HG03108 (cell line): ENCODE measurements at regions not wholly inside any gene's neighbourhood (a gene's known extent, or its start where the extent isn't known, plus 50 kb on each side); places are given as distances from the start of the nearest gene placed in this dataset.
"Not testable (repeated sequence)": the region's sequence is repeated elsewhere in the genome, so short reads cannot be mapped to it uniquely, and the experiment has no call there.

ENCODE experiments used
- ATAC-seq: cut with Tn5 transposase; IDR thresholded peaks from one replicate; pipeline ENCODE4 v1.9.1; 2021; ENCODE audit warnings: moderate library complexity; ENCODE audit not compliant: unreplicated experiment

GRCh38 chr13:99743094-99743493 is 228.5 kb downstream of the ZIC5 start:
- no peak for ATAC-seq

GRCh38 chr13:99741960-99742359 is 229.6 kb downstream of the ZIC5 start:
- no peak for ATAC-seq

GRCh38 chr13:99740251-99740979 is 231.2 kb downstream of the ZIC5 start:
- no peak for ATAC-seq

GRCh38 chr13:99738626-99739025 is 232.9 kb downstream of the ZIC5 start:
- no peak for ATAC-seq

GRCh38 chr13:99737481-99738245 is 233.9 kb downstream of the ZIC5 start:
- no peak for ATAC-seq

GRCh38 chr13:99736541-99736940 is 235.0 kb downstream of the ZIC5 start:
- ATAC-seq, result no peak

GRCh38 chr13:99734013-99734693 is 232.9 kb downstream of the TM9SF2 start:
- ATAC-seq, result no peak

- no peak for ATAC-seq
Observed at GRCh38 chr13:99733346-99733745, 232.1 kb downstream of the TM9SF2 start.

- ATAC-seq, result no peak
Observed at GRCh38 chr13:99731747-99732146, 230.5 kb downstream of the TM9SF2 start.

GRCh38 chr13:99730403-99730802 is 229.1 kb downstream of the TM9SF2 start:
- ATAC-seq, result no peak

- no peak for ATAC-seq
Observed at GRCh38 chr13:99729745-99730144, 228.5 kb downstream of the TM9SF2 start.

GRCh38 chr13:99727651-99728050 is 226.4 kb downstream of the TM9SF2 start:
- not testable (repeated sequence) for ATAC-seq

GRCh38 chr13:99726282-99726894 is 225.1 kb downstream of the TM9SF2 start:
- no peak for ATAC-seq

GRCh38 chr13:99725644-99726043 is 224.4 kb downstream of the TM9SF2 start:
- ATAC-seq, result no peak

- no peak for ATAC-seq
Observed at GRCh38 chr13:99724633-99725517, 223.6 kb downstream of the TM9SF2 start.

- ATAC-seq, result no peak
Observed at GRCh38 chr13:99723878-99724277, 222.6 kb downstream of the TM9SF2 start.

- no peak for ATAC-seq
Observed at GRCh38 chr13:99722931-99723330, 221.7 kb downstream of the TM9SF2 start.

GRCh38 chr13:99722338-99722818 is 221.1 kb downstream of the TM9SF2 start:
- ATAC-seq, result no peak

- ATAC-seq, result no peak
Observed at GRCh38 chr13:99721606-99722337, 220.5 kb downstream of the TM9SF2 start.
